OCI-LY1 (cell line): ENCODE measurements at regions not wholly inside any gene's neighbourhood (a gene's known extent, or its start where the extent isn't known, plus 50 kb on each side); places are given as distances from the start of the nearest gene placed in this dataset.

Source experiments
- CTCF ChIP-seq: fragments of 200-600 bp; sonication (generic), shearing (Covaris generic); IDR thresholded peaks from 2 replicates; pipeline ENCODE4 v1.5.1; 2017; ENCODE audit warnings: mild to moderate bottlenecking, antibody characterized with exemption, low read length, moderate library complexity, mixed read lengths
- EZH2 ChIP-seq: fragments of 200-600 bp; sonication (generic), shearing (Covaris generic); IDR thresholded peaks from 2 replicates; pipeline ENCODE4 v1.8.0; 2017; ENCODE audit warnings: borderline replicate concordance, mixed run types, mild to moderate bottlenecking, antibody characterized with exemption, low read length, moderate library complexity, mixed read lengths

GRCh38 chr22:47376322-47376700, 613.9 kb downstream of the TBC1D22A start:
- no peak for TF ChIP-seq CTCF
- TF ChIP-seq EZH2 = no peak
